Right ventricle myocardium superior (tissue), 1 donor: ENCODE measurements at regions not wholly inside any gene's neighbourhood (a gene's known extent, or its start where the extent isn't known, plus 50 kb on each side); places are given as distances from the start of the nearest gene placed in this dataset.

ENCODE experiments used
- ATAC-seq: fragments of 200-7000 bp; cut with Tn5 transposase; one replicate; pipeline ENCODE4 v1.9.1; 2020; ENCODE audit warnings: mild to moderate bottlenecking; ENCODE audit not compliant: poor library complexity
- DNase-seq: peaks from one replicate; pipeline ENCODE4 v3.0.0-alpha.2; 2020
- intact Hi-C: fragments of 100-400 bp; cut with DNase I; formaldehyde crosslinking; loops from one replicate; pipeline ENCODE4 v1.11.2; 2022
- donor health status: DM: no; HTN: yes; CAD: no; lungs with severe emphysema.

- DNase-seq (no peak), ATAC-seq (peak; percentile 28)
- intact Hi-C loops = loop anchor here (10.0 kb wide), 1 partner anchor 325 kb away; no protein-coding TSS in a partner anchor
Measured at GRCh38 chr1:84759756-84760155, 69.5 kb upstream of the SSX2IP start.

- ATAC-seq (peak; percentile 81), DNase-seq (no peak)
- intact Hi-C loops = loop anchor here (10.0 kb wide), 1 partner anchor 324 kb away; no protein-coding TSS in a partner anchor
Measured at GRCh38 chr1:84758968-84759491, 68.8 kb upstream of the SSX2IP start.

- DNase-seq (no peak), ATAC-seq (peak; percentile 34)
- intact Hi-C loops = loop anchor here (10.0 kb wide), 1 partner anchor 324 kb away; no protein-coding TSS in a partner anchor
Measured at GRCh38 chr1:84758476-84758875, 68.2 kb upstream of the SSX2IP start.

GRCh38 chr1:84757301-84757700 is 67.0 kb upstream of the SSX2IP start:
- ATAC-seq (no peak), DNase-seq (no peak)
- intact Hi-C loops = loop anchor here (10.0 kb wide), 1 partner anchor 322 kb away; no protein-coding TSS in a partner anchor

GRCh38 chr1:84756455-84757082 is 66.3 kb upstream of the SSX2IP start:
- intact Hi-C loops = loop anchor here (10.0 kb wide), 1 partner anchor 322 kb away; no protein-coding TSS in a partner anchor
- ATAC-seq = no peak
- DNase-seq = no peak

- DNase-seq (no peak), ATAC-seq (no peak)
- intact Hi-C loops = loop anchor here (10.0 kb wide), 1 partner anchor 321 kb away; no protein-coding TSS in a partner anchor
Measured at GRCh38 chr1:84756001-84756400, 65.7 kb upstream of the SSX2IP start.

GRCh38 chr1:84755216-84755615 is 65.0 kb upstream of the SSX2IP start:
- intact Hi-C loops = loop anchor here (10.0 kb wide), 1 partner anchor 320 kb away; no protein-coding TSS in a partner anchor
- DNase-seq (no peak), ATAC-seq (no peak)

- no peak for ATAC-seq
Measured at GRCh38 chr1:84754386-84754703, 64.1 kb upstream of the SSX2IP start.

GRCh38 chr1:84753516-84754385 is 63.5 kb upstream of the SSX2IP start:
- intact Hi-C loops = loop anchor here (10.0 kb wide), 1 partner anchor 319 kb away; no protein-coding TSS in a partner anchor

More at GRCh38 chr1:84754386-84754703, 64.1 kb upstream of the SSX2IP start:
- DNase-seq = no peak
- intact Hi-C loops = loop anchor here (10.0 kb wide), 1 partner anchor 320 kb away; no protein-coding TSS in a partner anchor

GRCh38 chr1:84750110-84750730 is 60.0 kb upstream of the SSX2IP start:
- ATAC-seq (no peak), DNase-seq (no peak)
- intact Hi-C loops = loop anchor here (10.0 kb wide), 1 partner anchor 315 kb away; no protein-coding TSS in a partner anchor

More at GRCh38 chr1:84753516-84754385, 63.5 kb upstream of the SSX2IP start:
- ATAC-seq (peak; percentile 94), DNase-seq (peak; percentile 72)

GRCh38 chr1:84749427-84749826 is 59.2 kb upstream of the SSX2IP start:
- DNase-seq (no peak), ATAC-seq (no peak)
- intact Hi-C loops = no loop called here

GRCh38 chr1:84748364-84748763 is 58.1 kb upstream of the SSX2IP start:
- intact Hi-C loops = no loop called here
- ATAC-seq = no peak
- no peak for DNase-seq

GRCh38 chr1:84745857-84746256 is 55.6 kb upstream of the SSX2IP start:
- ATAC-seq (no peak), DNase-seq (no peak)
- intact Hi-C loops = no loop called here

- ATAC-seq (no peak), DNase-seq (no peak)
- intact Hi-C loops = no loop called here
Measured at GRCh38 chr1:84743896-84744295, 53.6 kb upstream of the SSX2IP start.

GRCh38 chr1:84742653-84743052 is 52.4 kb upstream of the SSX2IP start:
- DNase-seq = no peak
- ATAC-seq = no peak
- intact Hi-C loops = no loop called here

- intact Hi-C loops = no loop called here
- DNase-seq (no peak), ATAC-seq (no peak)
Measured at GRCh38 chr1:84740050-84740714, 49.9 kb upstream of the SSX2IP start.
